Esophagus squamous epithelium (tissue), 5 donors: ENCODE measurements at regions not wholly inside any gene's neighbourhood (a gene's known extent, or its start where the extent isn't known, plus 50 kb on each side); places are given as distances from the start of the nearest gene placed in this dataset.

Experiments used
- DNase-seq: peaks from one replicate; lab custom pipeline; 2025; lab: John Stamatoyannopoulos, UW
- H3K27ac ChIP-seq, 4 donors: fragments of 200-600 bp; sonication (generic); one replicate each; pipeline ENCODE4 v1.5.1; 2016 to 2019; ENCODE audit warnings: mild to moderate bottlenecking in 1 of 4
- H3K27me3 ChIP-seq, 4 donors: fragments of 200-600 bp; sonication (generic); 1 replicate in 3 of 4; 2 replicates in 1 of 4; pipeline versions ENCODE4 v1.5.1 to v1.6.0; 2017 to 2021; ENCODE audit warnings: antibody characterized with exemption in 1 of 4
- H3K36me3 ChIP-seq, 3 donors: fragments of 200-600 bp; sonication (generic); one replicate each; pipeline ENCODE4 v1.5.1; 2016 to 2019
- H3K4me1 ChIP-seq, 3 donors: fragments of 200-600 bp; sonication (generic); one replicate each; pipeline ENCODE4 v1.5.1; 2017 to 2019
- H3K4me3 ChIP-seq, 4 donors: fragments of 200-600 bp; sonication (generic); 1 replicate in 3 of 4; 2 replicates in 1 of 4; pipeline ENCODE4 v1.5.1; 2016 to 2019; ENCODE audit warnings: mild to moderate bottlenecking in 2 of 4, moderate library complexity in 1 of 4
- H3K9me3 ChIP-seq, 3 donors: fragments of 200-600 bp; sonication (generic); one replicate each; pipeline ENCODE4 v1.5.1; 2016 to 2019
- CTCF ChIP-seq, 6 experiments: fragments of 450-650 bp in 4 of 6; fragments of 200-600 bp in 2 of 6; sonication (generic) in 2 of 6; IDR thresholded peaks; one replicate each; pipeline ENCODE4 v1.5.1; 2016 to 2019; ENCODE audit warnings: antibody characterized with exemption in 6 of 6, mild to moderate bottlenecking in 4 of 6, moderate library complexity in 4 of 6
- POLR2A ChIP-seq, 4 donors: fragments of 450-650 bp; IDR thresholded peaks; one replicate each; pipeline ENCODE4 v1.6.1; 2017; ENCODE audit warnings: antibody characterized with exemption in 4 of 4, mild to moderate bottlenecking in 4 of 4, moderate library complexity in 3 of 4
- WGBS, 2 donors: methylation state at CpG; one replicate each; pipeline ENCODE4 v1.1.5; 2018; 5-methylcytosine and 5-hydroxymethylcytosine counted together
- intact Hi-C: fragments of 100-400 bp; cut with DNase I; formaldehyde crosslinking; loops from one replicate; pipeline ENCODE4 v1.15.0; 2022
- donor health status: DM: yes; HTN: yes; CAD: no.

DNA sequence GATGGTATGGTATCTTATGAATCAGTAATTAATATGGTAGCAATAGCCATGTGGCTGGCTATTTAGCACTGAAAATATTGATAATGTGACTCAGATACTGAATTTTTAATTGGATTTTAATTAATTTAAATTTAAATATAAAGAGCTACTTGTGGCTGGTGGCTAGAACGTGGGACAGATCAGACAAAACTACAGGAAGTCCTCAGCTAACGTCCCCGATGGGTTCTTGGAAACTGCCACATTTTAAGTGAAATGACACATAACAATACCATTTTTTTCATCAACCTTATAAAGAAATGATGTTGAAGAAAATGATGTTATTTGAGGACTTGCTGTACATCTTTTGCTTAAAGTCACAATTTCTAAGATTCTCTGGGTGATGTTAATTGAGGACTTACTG lies 138.1 kb upstream of the FLRT2 start:
- WGBS, 2 donors = 52 to 53% methylated on average over 3 of the region's 3 CpGs
- Histone ChIP-seq H3K27me3 (no peaks in the 10 kb centered on the region), H3K4me1 (no peaks in the 10 kb centered on the region), H3K9me3 (no peaks in the 10 kb centered on the region), H3K27ac (no peak overlapping the region), H3K36me3 (no peaks in the 10 kb centered on the region), H3K4me3 (no peak overlapping the region)
- TF ChIP-seq POLR2A (IDR thresholded peaks at IDR 0.05) (no peak), CTCF (IDR thresholded peaks at IDR 0.05) (no peak)
- DNase-seq = no peak
- intact Hi-C loops = no loop called here

DNA sequence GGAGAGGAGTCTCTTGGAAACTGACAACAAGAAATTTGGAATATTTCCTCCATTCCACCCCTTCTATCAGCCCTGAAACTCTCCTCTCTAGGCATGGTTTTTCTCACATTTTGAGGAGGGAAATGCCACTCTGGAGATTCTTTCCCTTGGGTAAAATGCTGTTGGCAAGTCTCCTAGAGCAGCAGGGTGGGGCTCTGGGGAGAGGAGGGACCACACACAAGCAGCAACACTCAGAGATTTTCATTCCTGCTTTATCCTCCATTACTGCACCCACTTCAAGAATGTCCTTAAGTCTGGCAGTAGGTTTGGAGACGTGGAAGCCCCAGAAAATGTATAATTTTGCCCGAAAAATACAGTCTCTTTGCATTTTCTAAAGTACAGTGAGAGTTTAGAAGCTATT lies 130.8 kb upstream of the FLRT2 start:
- no peak for TF ChIP-seq CTCF (IDR thresholded peaks at IDR 0.05)
- no peak for TF ChIP-seq POLR2A (IDR thresholded peaks at IDR 0.05)
- Histone ChIP-seq H3K27me3 (no peaks in the 10 kb centered on the region), H3K4me3 (no peak overlapping the region), H3K9me3 (no peaks in the 10 kb centered on the region), H3K4me1 (peaks cover 0 to 6% (median 0%) of the 10 kb centered on the region in 3 donors), H3K27ac (no peak overlapping the region), H3K36me3 (no peaks in the 10 kb centered on the region)
- intact Hi-C loops = no loop called here
- WGBS, 2 donors = 51 to 58% methylated on average over 2 of the region's 2 CpGs
- DNase-seq = no peak

GRCh38 chr14:85400678-85401077 lies 129.3 kb upstream of the FLRT2 start:
- no peak for DNase-seq
- no peaks in the 10 kb centered on the region for H3K27me3 ChIP-seq
- peaks cover 0 to 6% (median 0%) of the 10 kb centered on the region in 3 donors for H3K4me1 ChIP-seq
- intact Hi-C loops = no loop called here
- H3K36me3 ChIP-seq = no peaks in the 10 kb centered on the region
- H3K27ac ChIP-seq = no peak overlapping the region
- 81 to 83% methylated on average over 3 of the region's 3 CpGs for WGBS, 2 donors
- no peak for TF ChIP-seq POLR2A (IDR thresholded peaks at IDR 0.05)
- TF ChIP-seq CTCF (IDR thresholded peaks at IDR 0.05) = no peak
- no peak overlapping the region for H3K4me3 ChIP-seq
- H3K9me3 ChIP-seq = no peaks in the 10 kb centered on the region

- Histone ChIP-seq H3K27ac (no peak overlapping the region), H3K9me3 (no peaks in the 10 kb centered on the region), H3K4me3 (no peak overlapping the region), H3K36me3 (no peaks in the 10 kb centered on the region), H3K4me1 (peaks cover 0 to 6% (median 0%) of the 10 kb centered on the region in 3 donors), H3K27me3 (no peaks in the 10 kb centered on the region)
- intact Hi-C loops = no loop called here
- 41 to 50% methylated on average over 1 of the region's 1 CpG for WGBS, 2 donors
- no peak for DNase-seq
- no peak for TF ChIP-seq CTCF (IDR thresholded peaks at IDR 0.05)
- no peak for TF ChIP-seq POLR2A (IDR thresholded peaks at IDR 0.05)
Measured at GRCh38 chr14:85401384-85401783, 128.6 kb upstream of the FLRT2 start.

DNA sequence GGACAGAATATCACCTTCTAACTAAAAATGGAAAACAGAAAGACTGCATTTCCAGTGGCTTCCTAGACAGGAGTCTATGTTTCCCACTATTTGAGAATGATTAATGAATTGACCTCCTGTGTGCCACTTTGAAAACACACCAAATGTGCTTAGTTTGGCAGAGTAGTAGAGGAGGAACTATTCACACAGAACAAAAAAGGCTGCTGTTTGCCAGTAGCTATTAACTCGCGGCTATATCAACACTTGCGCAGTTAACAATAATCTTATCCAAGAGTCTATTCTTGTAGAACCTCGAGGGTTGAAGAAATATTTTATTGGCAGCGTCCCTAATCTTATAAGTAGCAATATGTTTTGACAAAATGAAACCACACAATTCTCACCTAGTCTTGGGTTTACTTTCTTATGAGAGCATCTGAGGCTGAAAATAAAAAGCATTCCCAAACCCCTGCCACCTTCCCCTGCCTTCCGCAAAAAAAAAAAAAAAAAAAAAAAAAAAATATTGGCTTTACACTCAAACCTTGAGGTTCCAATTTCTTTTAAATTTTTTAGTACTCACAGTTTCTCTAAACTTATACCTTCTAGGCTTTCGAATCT lies 127.3 kb upstream of the FLRT2 start:
- TF ChIP-seq CTCF (IDR thresholded peaks at IDR 0.05) = no peak
- no peak for TF ChIP-seq POLR2A (IDR thresholded peaks at IDR 0.05)
- 39 to 43% methylated on average over 7 of the region's 7 CpGs for WGBS, 2 donors
- DNase-seq = no peak

More for the DNA sequence above, 127.3 kb upstream of the FLRT2 start:
- Histone ChIP-seq H3K27me3 (no peaks in the 10 kb centered on the region), H3K9me3 (no peaks in the 10 kb centered on the region), H3K4me3 (no peak overlapping the region), H3K27ac (no peak overlapping the region), H3K4me1 (peaks cover 0 to 6% (median 0%) of the 10 kb centered on the region in 3 donors), H3K36me3 (no peaks in the 10 kb centered on the region)
- intact Hi-C loops = no loop called here
